ENCODE measurements at regions not wholly inside any gene's neighbourhood (a gene's known extent, or its start where the extent isn't known, plus 50 kb on each side); places are given as distances from the start of the nearest gene placed in this dataset.
"Not testable (repeated sequence)": the region's sequence is repeated elsewhere in the genome, so short reads cannot be mapped to it uniquely, and the experiment has no call there.

GRCh38 chr4:97140545-97140944 lies 1002.7 kb downstream of the STPG2 start:
- CTCF ChIA-PET, result no interaction called here
- Mint-ChIP-seq H3K27ac (ENCODE audit: unreplicated experiment) (no peak overlapping the region), H3K4me1 (ENCODE audit: low read depth, unreplicated experiment) (no peaks in the 10 kb centered on the region), H3K27me3 (ENCODE audit: insufficient read depth, unreplicated experiment) (no peaks in the 10 kb centered on the region), H3K36me3 (ENCODE audit: insufficient read depth, unreplicated experiment) (no peaks in the 10 kb centered on the region), H3K4me3 (ENCODE audit: unreplicated experiment) (no peak overlapping the region), H3K9me3 (ENCODE audit: unreplicated experiment) (peaks cover 15% of the 10 kb centered on the region)
- Histone ChIP-seq H3K4me3 (ENCODE audit: low read depth, low read length) (no peak overlapping the region), H3K9me3 (no peaks in the 10 kb centered on the region), H3K4me1 (no peaks in the 10 kb centered on the region), H3K36me3 (ENCODE audit: control insufficient read depth, insufficient read depth, low read length) (no peaks in the 10 kb centered on the region), H3K27me3 (replicated peaks; ENCODE audit: control insufficient read depth, insufficient read depth, low read length) (no peaks in the 10 kb centered on the region)
- BruUV-seq (replicated peaks), result no TSS peak
- intact Hi-C loops (cut with micrococcal nuclease; ENCODE audit: unreplicated experiment), result no loop called here
- DNase-seq, result no peak
- POLR2A ChIA-PET, result no interaction called here
- TF ChIP-seq CTCF (IDR thresholded peaks at IDR 0.05; ENCODE audit: insufficient read depth in 1 of 2, low read depth in 1 of 2, low read length in 1 of 2, severe bottlenecking in 1 of 2, unreplicated experiment in 1 of 2), result no peak

- CTCF ChIA-PET; intact Hi-C loops (cut with micrococcal nuclease; ENCODE audit: unreplicated experiment); H3K36me3 ChIP-seq (ENCODE audit: control insufficient read depth, insufficient read depth, low read length); H3K27me3 Mint-ChIP-seq (ENCODE audit: insufficient read depth, unreplicated experiment); H3K27ac Mint-ChIP-seq (ENCODE audit: unreplicated experiment); BruUV-seq (replicated peaks); POLR2A ChIA-PET; H3K36me3 Mint-ChIP-seq (ENCODE audit: insufficient read depth, unreplicated experiment); H3K4me3 ChIP-seq (ENCODE audit: low read depth, low read length); H3K4me1 Mint-ChIP-seq (ENCODE audit: low read depth, unreplicated experiment); DNase-seq; H3K4me1 ChIP-seq; H3K9me3 ChIP-seq; H3K27me3 ChIP-seq (replicated peaks; ENCODE audit: control insufficient read depth, insufficient read depth, low read length); H3K4me3 Mint-ChIP-seq (ENCODE audit: unreplicated experiment): not testable (repeated sequence)
- peaks cover 15% of the 10 kb centered on the region for H3K9me3 Mint-ChIP-seq (ENCODE audit: unreplicated experiment)
These were observed 1001.9 kb downstream of the STPG2 start for GRCh38 chr4:97141332-97141731.

GRCh38 chr4:97142410-97142809 lies 1000.9 kb downstream of the STPG2 start:
- Mint-ChIP-seq H3K4me1 (ENCODE audit: low read depth, unreplicated experiment) (no peaks in the 10 kb centered on the region), H3K36me3 (ENCODE audit: insufficient read depth, unreplicated experiment) (no peaks in the 10 kb centered on the region), H3K27me3 (ENCODE audit: insufficient read depth, unreplicated experiment) (no peaks in the 10 kb centered on the region), H3K9me3 (ENCODE audit: unreplicated experiment) (peaks cover 15% of the 10 kb centered on the region), H3K4me3 (ENCODE audit: unreplicated experiment) (no peak overlapping the region), H3K27ac (ENCODE audit: unreplicated experiment) (no peak overlapping the region)
- no TSS peak for BruUV-seq (replicated peaks)
- POLR2A ChIA-PET, result no interaction called here
- Histone ChIP-seq H3K4me1 (no peaks in the 10 kb centered on the region), H3K27me3 (replicated peaks; ENCODE audit: control insufficient read depth, insufficient read depth, low read length) (no peaks in the 10 kb centered on the region), H3K4me3 (ENCODE audit: low read depth, low read length) (no peak overlapping the region), H3K9me3 (no peaks in the 10 kb centered on the region), H3K36me3 (ENCODE audit: control insufficient read depth, insufficient read depth, low read length) (no peaks in the 10 kb centered on the region)
- DNase-seq, result no peak
- intact Hi-C loops (cut with micrococcal nuclease; ENCODE audit: unreplicated experiment), result no loop called here
- CTCF ChIA-PET, result no interaction called here
- TF ChIP-seq CTCF (IDR thresholded peaks at IDR 0.05; ENCODE audit: insufficient read depth in 1 of 2, low read depth in 1 of 2, low read length in 1 of 2, severe bottlenecking in 1 of 2, unreplicated experiment in 1 of 2), result no peak

- Mint-ChIP-seq H3K27ac (ENCODE audit: unreplicated experiment) (no peak overlapping the region), H3K4me3 (ENCODE audit: unreplicated experiment) (no peak overlapping the region), H3K36me3 (ENCODE audit: insufficient read depth, unreplicated experiment) (no peaks in the 10 kb centered on the region), H3K4me1 (ENCODE audit: low read depth, unreplicated experiment) (no peaks in the 10 kb centered on the region), H3K9me3 (ENCODE audit: unreplicated experiment) (peaks cover 15% of the 10 kb centered on the region), H3K27me3 (ENCODE audit: insufficient read depth, unreplicated experiment) (no peaks in the 10 kb centered on the region)
- CTCF ChIA-PET, result no interaction called here
- Histone ChIP-seq H3K9me3 (no peaks in the 10 kb centered on the region), H3K36me3 (ENCODE audit: control insufficient read depth, insufficient read depth, low read length) (no peaks in the 10 kb centered on the region), H3K4me1 (no peaks in the 10 kb centered on the region), H3K4me3 (ENCODE audit: low read depth, low read length) (no peak overlapping the region), H3K27me3 (replicated peaks; ENCODE audit: control insufficient read depth, insufficient read depth, low read length) (no peaks in the 10 kb centered on the region)
- POLR2A ChIA-PET, result no interaction called here
- intact Hi-C loops (cut with micrococcal nuclease; ENCODE audit: unreplicated experiment), result no loop called here
- no peak for TF ChIP-seq CTCF (IDR thresholded peaks at IDR 0.05; ENCODE audit: insufficient read depth in 1 of 2, low read depth in 1 of 2, low read length in 1 of 2, severe bottlenecking in 1 of 2, unreplicated experiment in 1 of 2)
- no TSS peak for BruUV-seq (replicated peaks)
- no peak for DNase-seq
These were observed 1000.4 kb downstream of the STPG2 start for GRCh38 chr4:97142893-97143292.
